GM19395 (cell line): ENCODE measurements at regions not wholly inside any gene's neighbourhood (a gene's known extent, or its start where the extent isn't known, plus 50 kb on each side); places are given as distances from the start of the nearest gene placed in this dataset.

ENCODE experiments used
- ATAC-seq: cut with Tn5 transposase; IDR thresholded peaks from one replicate; pipeline ENCODE4 v1.9.1; 2021; ENCODE audit warnings: mild to moderate bottlenecking, moderate library complexity; ENCODE audit not compliant: unreplicated experiment

DNA sequence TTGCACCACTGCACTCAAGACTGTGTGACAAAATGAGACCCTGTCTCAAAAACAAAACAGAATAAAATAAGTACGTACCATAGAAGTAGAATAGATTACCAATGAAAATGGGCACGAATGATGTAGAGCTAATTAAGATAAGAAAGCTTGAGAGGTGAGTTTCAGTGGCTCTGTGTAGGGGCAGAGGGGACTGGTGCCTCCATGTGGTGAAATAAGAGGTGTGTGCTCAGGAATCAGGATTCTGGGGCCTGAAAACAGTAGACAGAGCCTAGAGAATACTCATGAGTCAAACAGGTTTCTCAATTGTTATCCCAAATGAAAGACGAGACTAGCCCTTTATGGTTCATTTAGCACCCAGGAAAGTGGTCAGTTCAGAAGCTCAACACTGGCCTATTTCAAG lies 1145.1 kb downstream of the FLRT2 start:
- no peak for ATAC-seq

DNA sequence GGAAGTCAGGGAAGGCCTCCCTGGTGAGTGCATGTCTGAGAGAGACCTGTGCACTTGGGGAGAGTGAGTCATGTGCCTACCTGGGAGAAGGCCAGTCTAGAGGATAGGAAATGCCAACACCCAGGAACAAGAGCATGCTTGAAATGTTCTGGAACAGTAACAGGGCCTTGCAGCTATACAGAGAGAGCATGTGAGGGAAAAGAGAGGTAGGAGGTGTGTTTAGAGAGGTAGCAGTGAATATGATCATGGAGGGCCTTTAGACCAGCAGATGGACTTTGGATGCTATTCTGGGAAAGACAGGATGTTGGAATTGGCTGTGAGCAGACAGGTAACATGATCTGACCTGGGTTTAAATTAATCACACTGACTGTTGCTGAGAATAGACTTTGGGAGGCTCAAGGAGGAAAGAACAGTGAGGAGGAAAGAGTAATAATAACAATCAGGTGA lies 1143.6 kb downstream of the FLRT2 start:
- no peak for ATAC-seq

DNA sequence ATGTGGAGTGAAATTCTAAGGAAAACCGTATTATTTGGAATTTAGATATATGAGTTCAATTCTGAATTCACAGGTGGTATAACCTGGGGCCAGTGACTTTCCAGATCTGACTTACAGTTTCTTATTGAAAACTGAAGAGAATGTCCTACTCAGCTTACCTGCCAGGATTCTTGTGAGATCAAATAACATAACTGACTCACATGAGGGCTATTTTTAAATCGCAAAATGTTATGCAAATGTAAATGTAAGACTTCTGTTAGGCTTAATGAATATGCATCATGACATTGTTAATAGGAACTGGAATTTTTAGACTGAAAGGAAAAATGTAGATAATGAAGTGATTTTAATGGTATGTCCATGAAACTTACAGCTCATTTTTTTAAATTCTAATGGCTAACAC lies 1142.1 kb downstream of the FLRT2 start:
- no peak for ATAC-seq

DNA sequence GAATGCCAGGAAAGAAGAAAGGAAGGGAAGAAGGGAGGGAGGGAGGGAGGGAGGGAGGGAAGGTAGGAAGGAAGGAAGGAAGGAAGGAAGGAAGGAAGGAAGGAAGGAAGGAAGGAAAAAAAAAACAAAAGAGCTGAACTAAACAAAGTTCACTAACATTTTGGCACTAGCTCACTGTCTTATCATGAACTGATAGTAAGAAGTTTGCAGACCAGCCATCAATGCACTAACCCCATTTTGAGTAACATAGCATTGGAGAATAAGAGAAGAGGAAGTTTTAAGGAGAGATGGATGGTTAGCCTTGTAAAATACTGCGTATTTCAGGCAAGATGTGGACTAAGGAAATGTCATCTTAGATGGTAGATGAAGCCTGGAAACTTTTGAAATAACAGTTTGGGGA lies 1136.0 kb downstream of the FLRT2 start:
- ATAC-seq = no peak

DNA sequence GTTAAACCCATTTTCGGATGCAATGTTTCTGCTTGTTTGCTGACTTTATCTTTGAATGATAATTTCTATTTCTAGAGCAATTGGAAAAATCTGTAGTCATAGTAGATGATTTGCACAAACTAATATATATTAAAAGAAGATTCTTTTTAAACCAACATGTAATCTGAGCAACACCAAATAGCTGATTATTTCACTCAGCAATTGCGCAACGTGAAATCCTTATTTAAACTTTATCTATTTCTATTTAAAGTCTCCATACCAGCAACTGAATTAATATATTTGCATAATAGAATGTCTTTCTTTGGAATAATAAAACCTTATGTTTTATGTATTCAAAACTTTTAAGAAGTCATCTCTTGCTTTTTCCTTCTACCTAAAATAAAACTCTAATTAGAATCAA lies 1132.4 kb downstream of the FLRT2 start:
- no peak for ATAC-seq

DNA sequence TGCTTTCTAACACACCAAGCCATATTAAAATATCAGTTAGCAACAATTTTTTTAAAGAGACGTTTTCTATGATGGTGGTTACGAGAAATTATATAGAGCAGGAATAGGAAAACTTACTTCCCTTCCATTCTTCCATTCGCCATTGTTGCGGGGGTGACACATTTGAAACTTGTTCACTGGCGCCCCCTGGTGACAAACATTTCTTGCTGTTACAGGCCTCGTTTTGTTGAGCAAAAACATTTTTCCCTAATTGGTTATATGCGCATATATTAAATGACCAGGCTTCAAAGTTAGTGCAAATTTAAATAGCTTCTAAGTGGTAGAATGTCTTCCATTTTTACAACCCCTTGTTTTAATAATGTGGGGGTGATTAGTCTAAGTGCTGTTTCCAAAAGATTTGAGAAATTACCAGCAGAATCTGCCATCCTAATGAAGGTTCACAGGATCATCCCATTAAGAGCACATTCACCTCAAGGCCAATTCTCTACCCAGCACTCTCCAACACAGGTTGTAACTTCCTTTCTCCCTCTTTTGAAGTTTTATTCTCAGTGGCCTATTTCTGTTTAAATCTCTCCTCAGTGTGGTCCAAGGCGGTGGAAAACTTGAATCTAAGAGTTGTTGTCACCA lies 1124.7 kb downstream of the FLRT2 start:
- ATAC-seq = no peak

DNA sequence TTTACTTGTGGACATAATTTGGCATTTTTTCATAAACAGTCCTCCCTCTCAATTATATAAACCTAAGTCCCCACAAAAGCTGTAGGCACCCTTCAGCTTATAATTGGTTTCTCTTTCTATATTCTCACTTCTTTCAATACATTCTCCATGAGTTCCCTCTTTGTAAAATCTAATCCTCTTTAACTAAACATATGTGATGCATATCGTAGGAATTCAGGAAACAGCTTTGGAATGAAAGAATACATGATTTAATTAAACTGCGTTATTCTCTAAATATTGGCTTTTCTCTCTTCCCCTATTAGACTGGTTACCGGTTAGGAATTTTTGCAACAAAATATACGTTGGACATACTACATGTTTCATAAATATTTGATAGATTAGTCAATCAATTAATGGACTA lies 1122.6 kb downstream of the FLRT2 start:
- no peak for ATAC-seq

DNA sequence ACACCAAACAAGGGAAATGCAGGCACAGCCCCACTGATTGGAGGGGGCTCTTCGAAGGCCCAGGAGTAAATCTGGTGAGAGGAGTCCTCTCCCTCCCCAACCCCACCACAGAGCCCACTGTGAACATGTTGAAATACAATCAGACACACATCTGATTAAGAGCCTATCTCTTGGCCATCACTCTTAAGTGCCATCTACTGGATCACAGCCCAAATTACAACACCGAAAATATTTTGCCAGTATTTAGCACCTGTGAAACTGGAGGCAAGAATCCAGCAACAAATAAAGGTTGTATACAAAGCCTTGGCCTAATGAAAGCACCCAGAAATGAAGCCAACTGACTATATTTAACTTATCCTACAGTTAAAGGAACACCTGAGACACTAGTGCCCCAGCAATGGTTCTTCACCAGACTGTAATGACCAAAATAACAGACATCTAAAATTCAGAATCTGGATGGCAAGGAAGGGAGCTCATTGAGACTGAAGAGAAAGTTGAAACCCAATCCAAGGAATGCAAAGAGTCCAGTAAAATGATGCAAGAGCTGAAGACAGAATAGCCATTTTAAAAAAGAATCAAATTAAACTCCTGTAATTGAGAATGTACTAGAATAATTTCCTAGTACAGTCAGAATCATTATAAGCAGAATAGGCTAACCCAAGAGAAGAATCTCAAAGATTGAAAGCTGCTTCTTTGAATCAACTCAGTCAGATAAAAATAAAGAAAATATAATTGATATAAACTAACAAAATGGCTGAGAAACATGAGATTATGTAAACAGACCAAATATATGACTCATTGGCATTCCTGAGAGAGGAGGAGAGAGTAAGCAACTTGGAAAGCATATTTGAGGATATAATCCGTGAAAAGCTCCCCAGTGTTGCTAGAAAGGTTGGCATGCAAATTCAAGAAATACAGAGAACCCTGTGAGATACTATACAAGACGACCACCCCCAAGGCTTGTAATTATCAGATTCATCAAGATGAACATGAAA lies 1117.0 kb downstream of the FLRT2 start:
- no peak for ATAC-seq

DNA sequence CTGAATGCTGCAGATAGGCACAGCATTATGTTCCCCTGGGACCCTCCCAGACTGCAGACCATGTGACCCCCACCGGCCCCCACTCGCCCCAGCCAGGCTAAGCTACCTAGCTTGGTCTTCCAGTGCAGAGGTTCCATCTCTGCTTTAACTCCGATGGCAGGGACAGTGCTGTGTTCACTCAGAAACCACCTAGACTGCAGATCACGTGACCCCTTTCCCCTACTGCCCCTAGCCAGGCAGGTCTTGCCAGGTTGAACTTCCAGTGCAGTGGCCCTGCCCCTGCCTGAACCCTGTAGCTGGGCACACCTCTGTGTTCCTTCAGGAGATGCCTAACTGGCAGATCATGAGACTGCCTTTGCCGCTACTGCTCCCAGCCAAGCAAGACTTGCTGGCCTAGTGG lies 1116.2 kb downstream of the FLRT2 start:
- no peak for ATAC-seq

DNA sequence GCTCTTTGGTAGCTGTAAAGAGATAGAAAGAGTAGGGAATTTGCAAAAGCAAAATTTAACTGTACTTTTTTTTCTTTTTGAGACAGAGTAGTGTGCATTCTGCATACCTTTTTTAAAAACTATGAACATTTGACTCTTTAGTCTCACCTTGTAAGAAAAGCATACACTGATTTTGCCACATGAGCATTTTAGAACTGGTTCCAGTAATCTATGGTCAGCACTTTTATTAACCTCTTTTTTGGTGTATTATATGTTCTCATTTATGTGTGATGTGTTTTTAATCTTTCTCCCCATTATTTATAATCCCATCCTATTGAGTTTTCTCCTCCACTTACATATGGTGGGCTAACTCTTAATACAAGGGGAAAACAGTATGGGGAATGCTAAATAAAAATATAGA lies 1111.4 kb downstream of the FLRT2 start:
- ATAC-seq = no peak

DNA sequence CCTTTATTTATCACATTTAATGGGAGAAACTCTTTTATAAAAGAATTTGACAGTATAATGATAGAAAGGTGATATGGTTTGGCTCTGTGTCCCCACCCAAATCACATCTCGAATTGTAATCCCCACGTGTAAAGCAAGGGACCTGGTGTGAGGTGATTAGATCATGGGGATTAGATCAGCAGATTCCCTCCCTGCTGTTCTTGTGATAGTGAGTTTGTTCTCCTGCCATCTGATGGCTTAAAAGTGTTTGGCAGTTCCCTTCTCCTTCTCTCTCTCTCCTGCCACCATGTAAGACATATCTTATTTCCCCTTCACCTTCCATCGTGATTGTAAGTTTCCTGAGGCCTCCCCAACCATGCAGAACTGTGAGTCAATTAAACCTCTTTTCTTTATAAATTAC lies 1110.3 kb downstream of the FLRT2 start:
- ATAC-seq = no peak

DNA sequence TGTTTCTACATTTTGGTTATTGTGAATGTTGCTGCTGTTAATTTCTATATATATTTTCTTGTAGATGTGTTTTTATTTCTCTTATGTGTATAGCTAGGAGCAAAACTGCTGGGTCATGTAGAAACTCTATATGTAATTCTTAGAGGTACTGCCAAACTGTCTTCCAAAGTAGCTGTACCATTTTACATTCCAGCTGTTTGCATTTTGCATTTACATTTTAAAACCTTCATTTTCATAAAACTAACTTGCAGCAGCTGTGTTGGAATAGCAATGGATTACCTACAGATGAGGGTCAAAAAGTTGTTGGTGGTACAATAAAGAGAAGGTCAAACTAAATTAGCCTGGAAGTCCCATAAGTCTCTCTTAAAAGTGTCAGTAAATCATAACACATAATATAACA lies 1109.7 kb downstream of the FLRT2 start:
- ATAC-seq = no peak

DNA sequence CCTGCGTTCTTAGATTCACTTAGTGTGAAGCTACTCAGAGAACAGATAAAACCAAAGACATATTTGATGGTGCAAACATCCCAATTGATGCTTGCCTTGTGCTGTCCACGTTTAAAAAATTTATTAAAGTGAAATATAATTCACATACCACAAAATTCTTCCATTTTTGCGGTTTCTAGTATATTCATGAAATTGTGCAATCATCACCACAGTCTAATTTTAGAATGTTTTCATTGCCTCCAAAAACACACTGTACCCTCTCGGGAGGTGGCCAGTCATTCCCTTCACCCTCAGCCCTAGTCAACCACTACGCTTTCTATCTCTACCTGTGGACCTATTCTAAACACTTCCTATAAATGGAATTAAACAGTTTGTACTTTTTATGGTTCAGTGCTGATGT lies 1109.2 kb downstream of the FLRT2 start:
- no peak for ATAC-seq

DNA sequence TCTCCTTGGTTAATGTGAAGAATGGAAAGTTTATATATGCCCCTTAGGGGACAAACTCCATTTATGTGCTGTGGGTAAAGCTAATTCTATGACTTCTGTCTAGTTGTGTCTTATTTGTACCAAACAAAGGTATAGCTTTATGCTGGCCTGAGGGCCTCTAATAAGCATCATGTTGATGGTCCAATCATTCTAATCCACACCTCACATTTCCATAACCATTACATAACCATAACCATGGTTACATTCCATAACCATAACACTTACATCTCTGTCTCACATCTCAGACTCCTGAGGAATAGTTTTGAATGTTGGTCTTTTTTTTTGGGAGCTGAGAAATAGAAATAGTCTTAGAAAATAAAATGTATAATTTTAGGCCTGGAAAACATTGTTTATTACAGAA lies 1097.1 kb downstream of the FLRT2 start:
- ATAC-seq = no peak

DNA sequence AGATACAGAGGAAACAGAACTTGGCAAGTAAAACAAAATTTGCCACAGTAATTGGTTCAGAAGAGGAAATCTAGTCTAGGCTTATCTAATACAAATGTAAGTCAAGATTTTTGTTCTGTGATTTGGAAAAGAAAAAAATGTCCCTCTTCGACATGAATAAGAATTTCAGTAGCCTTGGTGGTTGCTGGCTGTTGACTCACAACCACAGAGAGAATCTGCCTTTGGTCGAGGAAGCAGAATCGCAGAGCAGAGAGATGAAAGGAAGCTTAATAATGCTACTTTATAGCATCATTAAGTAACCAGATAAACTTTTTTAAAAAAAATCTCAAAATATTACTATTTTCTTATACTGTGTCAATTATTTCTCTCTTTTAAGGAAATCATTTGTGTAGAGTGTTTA lies 1096.6 kb downstream of the FLRT2 start:
- no peak for ATAC-seq

DNA sequence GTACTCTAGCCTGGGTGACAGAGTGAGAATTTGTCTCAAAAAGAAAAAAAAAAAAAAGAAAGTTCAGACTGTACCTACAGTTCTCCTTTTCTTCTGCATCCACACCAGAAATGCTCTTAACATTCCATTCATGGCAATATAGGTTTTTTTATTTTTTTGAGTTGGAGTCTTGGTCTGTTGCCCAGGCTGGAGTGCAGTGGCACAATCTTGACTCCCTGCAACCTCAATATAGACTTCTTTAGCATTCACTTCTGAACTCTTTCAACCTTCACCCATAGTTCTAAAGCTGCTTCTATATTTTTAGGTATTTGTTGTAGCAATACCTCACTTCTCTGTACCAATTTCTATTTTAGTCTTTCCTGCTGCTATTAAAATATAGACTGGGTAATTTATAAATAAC lies 1095.7 kb downstream of the FLRT2 start:
- no peak for ATAC-seq

DNA sequence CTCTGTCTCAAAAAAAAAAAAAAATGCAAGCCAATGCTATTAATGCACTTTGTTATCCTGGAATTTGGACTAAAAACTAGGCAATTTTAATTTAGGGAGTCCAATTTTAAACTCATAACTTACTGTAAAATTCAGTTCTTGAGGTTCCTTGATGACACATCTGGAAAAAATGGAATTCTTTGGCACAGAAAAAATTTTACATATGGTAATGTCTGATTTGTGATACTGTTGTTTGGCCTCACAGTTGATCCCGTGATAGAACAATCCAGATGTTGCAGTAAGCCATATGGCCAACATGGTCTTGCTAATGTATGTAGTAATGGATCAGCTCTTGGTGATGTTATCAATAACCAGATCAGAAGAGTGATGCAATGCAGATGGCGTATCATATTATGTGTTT lies 1089.8 kb downstream of the FLRT2 start:
- no peak for ATAC-seq

DNA sequence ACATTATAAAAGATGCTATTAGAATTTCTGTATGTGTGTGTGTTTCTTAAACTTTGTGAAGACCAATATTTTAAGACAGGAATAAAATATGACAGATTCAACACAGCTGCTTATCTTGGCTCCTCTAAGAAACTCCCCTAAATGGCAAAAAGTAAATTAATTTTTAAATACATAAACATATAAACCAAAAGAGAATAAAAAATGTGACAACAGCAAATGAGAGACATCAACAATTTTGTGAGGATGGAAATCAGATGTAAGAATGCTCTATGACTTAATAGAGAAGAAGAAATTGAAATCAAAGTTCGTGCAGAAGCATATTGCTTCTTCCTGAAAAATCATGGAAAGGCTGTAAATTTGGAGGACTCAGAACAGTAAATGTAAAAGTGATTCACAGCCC lies 1083.8 kb downstream of the FLRT2 start:
- no peak for ATAC-seq

DNA sequence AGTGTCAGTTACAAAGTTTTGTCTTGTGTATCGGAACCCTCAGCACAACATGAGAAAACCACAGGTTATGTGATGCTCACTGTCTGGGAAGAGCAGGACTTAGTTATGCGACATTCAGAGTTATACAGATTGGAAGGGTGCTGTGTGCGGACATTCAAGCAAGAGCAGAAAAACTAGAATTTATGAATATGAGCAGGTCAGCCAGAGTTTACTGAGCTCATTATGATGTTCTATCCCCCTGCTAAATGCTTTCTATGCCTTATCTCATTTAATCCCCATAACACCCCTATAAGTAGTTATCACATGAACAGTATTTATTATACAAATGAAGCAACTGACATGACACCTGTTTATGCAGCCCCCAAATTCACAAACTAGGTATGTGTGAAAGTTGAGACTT lies 1083.2 kb downstream of the FLRT2 start:
- ATAC-seq = no peak

DNA sequence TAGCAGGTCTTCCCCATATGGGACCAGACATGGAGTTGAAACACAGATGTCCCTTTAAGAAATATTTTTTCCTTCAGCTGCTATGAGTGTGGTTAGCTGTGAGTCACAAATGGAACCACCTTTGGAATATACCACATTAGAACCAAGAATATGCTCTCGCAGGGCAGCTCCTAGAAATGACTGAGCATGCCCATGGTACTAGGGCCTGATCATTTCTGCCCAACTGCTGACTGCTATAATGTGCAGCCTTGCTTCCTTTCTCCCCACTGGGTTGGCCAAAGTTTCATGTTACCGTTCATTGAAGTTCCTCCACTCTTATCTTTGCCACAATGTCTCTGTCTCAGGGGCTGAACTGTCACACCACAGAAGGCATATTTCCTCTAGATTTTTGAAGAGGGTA lies 1074.6 kb downstream of the FLRT2 start:
- ATAC-seq = no peak

DNA sequence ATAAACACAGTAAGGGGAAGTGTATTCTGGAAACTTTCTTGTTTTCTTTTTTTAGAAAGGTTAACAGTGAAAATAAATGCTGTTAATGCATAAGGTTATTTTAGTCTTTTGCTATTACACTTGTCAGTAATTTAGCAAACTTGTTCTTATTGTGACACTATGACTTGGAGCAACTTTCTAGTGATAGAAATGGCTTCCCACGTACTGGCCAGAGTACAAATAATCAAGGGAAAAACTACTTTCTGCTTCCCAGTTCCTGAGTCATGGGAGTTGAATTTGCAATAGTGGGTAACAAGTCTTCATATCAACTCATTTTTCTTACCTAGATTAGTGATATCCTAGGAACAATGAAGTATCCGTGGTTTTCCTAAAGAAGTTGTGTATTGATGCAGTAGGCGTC lies 1072.3 kb downstream of the FLRT2 start:
- ATAC-seq = no peak

DNA sequence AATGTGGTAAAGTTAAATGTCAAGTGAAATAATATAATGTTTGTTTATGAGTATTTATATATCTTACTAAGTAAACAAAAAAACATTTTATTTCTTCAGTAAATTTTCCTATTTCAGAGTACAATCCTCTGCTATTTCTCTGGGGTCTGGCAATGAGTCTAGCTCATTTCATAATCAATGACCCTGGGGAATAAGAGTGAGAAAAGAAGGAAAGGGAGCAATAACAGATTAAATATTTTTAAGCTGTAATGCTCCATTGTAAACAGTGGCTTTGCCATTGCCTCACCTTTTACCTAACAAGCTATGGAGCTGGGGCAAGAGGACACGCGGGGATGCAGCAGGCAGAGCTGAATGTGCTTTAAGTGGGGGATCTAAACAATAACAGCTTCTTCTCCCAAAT lies 1071.9 kb downstream of the FLRT2 start:
- ATAC-seq = no peak
